ENCODE measurements at regions not wholly inside any gene's neighbourhood (a gene's known extent, or its start where the extent isn't known, plus 50 kb on each side); places are given as distances from the start of the nearest gene placed in this dataset.
"Not testable (repeated sequence)": the region's sequence is repeated elsewhere in the genome, so short reads cannot be mapped to it uniquely, and the experiment has no call there.

- no peak for DNase-seq
These were observed 138.3 kb downstream of the CCDC71L start for GRCh38 chr7:106522696-106523095.

GRCh38 chr7:106521541-106521940 is 139.4 kb downstream of the CCDC71L start:
- DNase-seq = no peak

GRCh38 chr7:106520962-106521514 is 139.9 kb downstream of the CCDC71L start:
- DNase-seq = no peak

- DNase-seq = no peak
These were observed 142.0 kb downstream of the CCDC71L start for GRCh38 chr7:106518967-106519366.

GRCh38 chr7:106518239-106518638 is 142.7 kb downstream of the CCDC71L start:
- DNase-seq = no peak

GRCh38 chr7:106517508-106517907 is 143.4 kb downstream of the CCDC71L start:
- no peak for DNase-seq

GRCh38 chr7:106515321-106515720 is 145.6 kb downstream of the CCDC71L start:
- DNase-seq = no peak

GRCh38 chr7:106514881-106515280 is 146.1 kb downstream of the CCDC71L start:
- DNase-seq = no peak

GRCh38 chr7:106512217-106512616 is 148.7 kb downstream of the CCDC71L start:
- DNase-seq = no peak

GRCh38 chr7:106504645-106505044 is 156.3 kb downstream of the CCDC71L start:
- DNase-seq = no peak

GRCh38 chr7:106504207-106504606 is 156.8 kb downstream of the CCDC71L start:
- no peak for DNase-seq

GRCh38 chr7:106503626-106504025 is 157.3 kb downstream of the CCDC71L start:
- no peak for DNase-seq

- DNase-seq = no peak
These were observed 159.1 kb downstream of the CCDC71L start for GRCh38 chr7:106501605-106502580.

- DNase-seq = no peak
These were observed 161.1 kb downstream of the CCDC71L start for GRCh38 chr7:106499897-106500296.

- DNase-seq = not testable (repeated sequence)
These were observed 163.0 kb downstream of the CCDC71L start for GRCh38 chr7:106498005-106498404.

GRCh38 chr7:106493041-106493731 is 167.8 kb downstream of the CCDC71L start:
- peak in 2 of 3 experiments; percentile 16 to 34 for DNase-seq

- DNase-seq = no peak
These were observed 172.5 kb downstream of the CCDC71L start for GRCh38 chr7:106488465-106488864.

- DNase-seq = no peak
These were observed 173.1 kb downstream of the CCDC71L start for GRCh38 chr7:106487892-106488291.

- DNase-seq = no peak
These were observed 174.6 kb downstream of the CCDC71L start for GRCh38 chr7:106486331-106486730.

GRCh38 chr7:106485919-106486318 is 175.0 kb downstream of the CCDC71L start:
- no peak for DNase-seq

- DNase-seq = no peak
These were observed 175.9 kb downstream of the CCDC71L start for GRCh38 chr7:106485031-106485551.

GRCh38 chr7:106484562-106484961 is 176.4 kb downstream of the CCDC71L start:
- DNase-seq = no peak

GRCh38 chr7:106482091-106482490 is 178.9 kb downstream of the CCDC71L start:
- DNase-seq = no peak

Data from NCI-H1417 (cell line).